GM12891 (cell line): ENCODE measurements at regions not wholly inside any gene's neighbourhood (a gene's known extent, or its start where the extent isn't known, plus 50 kb on each side); places are given as distances from the start of the nearest gene placed in this dataset.

Source experiments
- PAX5 ChIP-seq: IDR thresholded peaks from 2 replicates; pipeline ENCODE4 v1.6.1; 2011; ENCODE audit warnings: low read length, moderate library complexity, mild to moderate bottlenecking; ENCODE audit not compliant: insufficient read depth, severe bottlenecking
- POLR2A ChIP-seq: IDR thresholded peaks from 2 replicates; pipeline ENCODE4 v1.6.1; 2011; ENCODE audit warnings: low read depth, low read length, control low read depth
- POLR2AphosphoS5 ChIP-seq: IDR thresholded peaks from 2 replicates; pipeline ENCODE4 v1.6.1; 2011; ENCODE audit warnings: low read depth, low read length, control low read depth
- SPI1 ChIP-seq: IDR thresholded peaks from 2 replicates; pipeline ENCODE4 v1.6.1; 2011; ENCODE audit warnings: low read depth, low read length, control low read depth
- TAF1 ChIP-seq: IDR thresholded peaks from 2 replicates; pipeline ENCODE4 v1.6.1; 2011; ENCODE audit warnings: low read depth, low read length, control low read depth

GRCh38 chr17:36749493-36749892 lies 148.1 kb downstream of the MRM1 start:
- TF ChIP-seq POLR2AphosphoS5 (no peak), POLR2A (no peak), TAF1 (no peak), PAX5 (no peak), SPI1 (no peak)
